ENCODE measurements at regions not wholly inside any gene's neighbourhood (a gene's known extent, or its start where the extent isn't known, plus 50 kb on each side); places are given as distances from the start of the nearest gene placed in this dataset.
"Not testable (repeated sequence)": the region's sequence is repeated elsewhere in the genome, so short reads cannot be mapped to it uniquely, and the experiment has no call there.

GRCh38 chr16:52386694-52387093, 160.2 kb downstream of the TOX3 start:
- DNase-seq = no peak
- intact Hi-C loops (cut with DNase I, micrococcal nuclease) = no loop called here
- ATAC-seq = no peak

GRCh38 chr16:52384378-52384777, 162.6 kb downstream of the TOX3 start:
- intact Hi-C loops (cut with DNase I, micrococcal nuclease) = no loop called here
- no peak for DNase-seq
- no peak for ATAC-seq

GRCh38 chr16:52383640-52384292, 163.2 kb downstream of the TOX3 start:
- intact Hi-C loops (cut with DNase I, micrococcal nuclease) = no loop called here
- ATAC-seq (no peak), DNase-seq (no peak)

DNA sequence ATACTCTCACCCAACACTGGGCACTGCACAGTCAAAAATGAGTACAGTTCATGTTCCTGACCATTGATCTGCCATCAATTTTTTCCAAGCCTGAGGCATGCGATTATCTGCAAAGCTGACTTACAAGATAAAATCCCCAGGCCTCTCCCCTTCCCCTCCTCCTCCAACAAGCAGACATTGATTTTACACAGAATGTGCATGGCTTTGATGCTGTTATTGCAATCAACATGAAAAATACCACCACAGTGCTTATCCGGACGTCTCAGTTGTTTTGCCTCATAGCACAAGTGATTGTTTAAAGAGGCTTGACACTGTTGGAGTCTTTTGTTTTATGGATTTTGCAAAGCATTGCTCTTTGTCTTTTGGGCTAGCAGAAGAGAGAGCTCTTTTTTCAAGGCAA, 163.8 kb downstream of the TOX3 start:
- DNase-seq (no peak), ATAC-seq (no peak)
- intact Hi-C loops (cut with DNase I, micrococcal nuclease) = no loop called here

DNA sequence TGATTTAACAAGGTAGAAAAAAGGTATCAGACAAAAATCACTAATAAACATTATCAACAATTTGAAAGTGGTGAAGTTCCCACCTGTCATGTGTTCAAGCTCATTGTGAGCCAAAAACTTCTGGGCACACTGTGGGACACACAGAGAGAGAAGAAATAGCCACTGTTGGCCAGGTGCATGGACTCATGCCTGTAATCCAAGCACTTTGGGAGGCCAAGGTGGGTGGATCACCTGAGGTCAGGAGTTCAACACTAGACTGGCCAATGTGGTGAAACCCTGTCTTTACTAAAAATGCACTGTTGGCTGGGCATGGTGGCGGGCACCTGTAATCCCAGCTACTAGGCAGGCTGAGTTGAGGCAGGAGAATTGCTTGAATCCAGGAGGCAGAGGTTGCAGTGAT, 167.4 kb downstream of the TOX3 start:
- intact Hi-C loops (cut with DNase I, micrococcal nuclease) = no loop called here
- DNase-seq (no peak), ATAC-seq (no peak)

DNA sequence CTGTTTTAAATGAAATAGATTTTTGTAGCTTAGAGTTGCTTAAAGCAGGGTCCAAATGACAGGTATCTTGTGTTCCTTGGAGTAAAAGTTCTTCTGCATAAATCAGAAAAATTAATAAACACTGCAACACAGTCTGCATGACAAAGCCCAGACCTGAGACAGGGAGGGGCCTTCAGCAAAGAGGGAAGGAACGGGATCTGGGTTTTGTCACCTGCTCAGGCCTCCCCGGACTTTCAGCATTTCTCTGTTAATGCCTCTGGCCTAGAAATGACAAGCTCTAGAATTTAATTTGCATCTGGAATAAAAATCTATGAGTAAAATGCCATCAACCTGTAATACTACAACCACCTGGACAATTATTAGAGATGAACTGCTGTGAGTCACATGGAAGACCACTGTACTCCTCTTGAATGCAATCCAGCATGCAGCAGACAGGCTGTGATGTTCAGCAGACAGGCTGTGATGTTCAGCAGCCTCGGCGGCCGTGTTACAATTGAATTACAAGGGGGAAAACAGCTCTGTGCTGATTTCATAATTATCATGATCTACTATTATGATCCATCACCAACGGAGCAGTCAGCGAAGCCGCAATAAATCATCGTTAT, 170.2 kb downstream of the TOX3 start:
- peak in 1 of 2 donors; percentile 31 for DNase-seq
- intact Hi-C loops (cut with DNase I, micrococcal nuclease) = no loop called here
- ATAC-seq = no peak

DNA sequence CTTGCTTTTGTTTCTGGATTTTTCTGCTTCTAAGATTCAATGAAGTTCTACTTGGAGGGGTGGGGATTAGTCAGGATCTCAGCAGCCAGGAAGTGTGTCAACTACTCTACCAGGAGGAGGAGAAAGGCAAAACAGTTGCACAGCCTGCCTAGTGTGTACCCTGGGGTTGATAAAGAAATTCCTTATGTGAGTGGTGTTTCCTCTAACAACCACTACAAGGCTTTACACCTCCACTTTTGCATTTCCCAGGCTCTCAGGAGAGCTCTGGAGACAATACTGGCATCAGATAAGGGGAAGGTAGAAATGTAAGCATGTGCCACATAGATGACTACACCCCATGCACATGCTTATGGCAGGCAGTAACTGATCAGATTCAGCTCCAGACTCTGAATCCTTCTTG, 174.6 kb downstream of the TOX3 start:
- no peak for ATAC-seq
- DNase-seq = no peak
- intact Hi-C loops (cut with DNase I, micrococcal nuclease) = no loop called here

DNA sequence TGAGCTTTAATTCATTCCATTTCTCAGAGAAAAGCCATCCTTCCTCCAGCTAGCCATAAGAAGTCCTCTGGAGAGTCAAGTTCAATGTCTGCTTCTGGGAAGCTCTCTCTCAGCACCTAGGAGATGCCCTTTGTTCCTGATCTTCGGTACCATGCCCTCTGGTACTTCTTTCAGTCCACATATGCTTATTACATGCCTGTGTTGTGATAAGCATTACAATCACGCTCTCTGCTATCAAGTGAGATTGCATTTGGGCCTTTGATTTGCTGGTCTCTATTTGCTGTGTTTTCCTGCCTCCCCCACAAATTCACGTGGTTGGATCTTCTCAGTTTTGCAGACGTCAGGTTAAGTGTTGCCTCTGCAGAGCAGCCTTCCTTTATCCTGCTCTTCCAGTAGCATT, 178.1 kb downstream of the TOX3 start:
- intact Hi-C loops (cut with DNase I, micrococcal nuclease) = no loop called here
- ATAC-seq (peak; percentile 37), DNase-seq (no peak)

DNA sequence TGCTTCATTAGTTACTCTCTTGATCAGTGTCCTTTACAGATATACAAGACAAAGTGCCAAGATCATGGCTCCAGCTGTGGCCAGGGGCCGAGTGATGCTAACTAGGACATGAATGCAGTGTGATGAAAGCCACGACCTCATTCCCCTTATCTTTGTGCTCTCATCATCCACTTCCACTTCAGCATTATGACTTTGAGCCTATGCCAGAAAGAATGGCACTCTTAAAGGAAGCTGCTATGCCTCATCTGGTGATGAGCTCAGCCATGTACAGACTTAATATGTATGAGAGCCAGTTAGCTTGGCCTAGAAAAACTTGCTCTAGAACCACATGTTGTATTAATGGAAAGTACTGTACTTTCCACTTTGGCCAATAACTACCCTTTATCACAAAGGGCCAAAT, 179.1 kb downstream of the TOX3 start:
- no peak for ATAC-seq
- intact Hi-C loops (cut with DNase I, micrococcal nuclease) = no loop called here
- no peak for DNase-seq

- no peak for DNase-seq
- ATAC-seq = no peak
- intact Hi-C loops (cut with DNase I, micrococcal nuclease) = no loop called here
Measured at GRCh38 chr16:52366983-52367382, 180.0 kb downstream of the TOX3 start.

GRCh38 chr16:52364500-52364899, 182.4 kb downstream of the TOX3 start:
- DNase-seq (no peak), ATAC-seq (no peak)
- intact Hi-C loops (cut with DNase I, micrococcal nuclease) = no loop called here

GRCh38 chr16:52363082-52363481, 183.9 kb downstream of the TOX3 start:
- no peak for DNase-seq
- intact Hi-C loops (cut with DNase I, micrococcal nuclease) = no loop called here
- ATAC-seq = no peak

GRCh38 chr16:52357711-52358110, 189.2 kb downstream of the TOX3 start:
- ATAC-seq = no peak
- DNase-seq = no peak
- intact Hi-C loops (cut with DNase I, micrococcal nuclease) = no loop called here

DNA sequence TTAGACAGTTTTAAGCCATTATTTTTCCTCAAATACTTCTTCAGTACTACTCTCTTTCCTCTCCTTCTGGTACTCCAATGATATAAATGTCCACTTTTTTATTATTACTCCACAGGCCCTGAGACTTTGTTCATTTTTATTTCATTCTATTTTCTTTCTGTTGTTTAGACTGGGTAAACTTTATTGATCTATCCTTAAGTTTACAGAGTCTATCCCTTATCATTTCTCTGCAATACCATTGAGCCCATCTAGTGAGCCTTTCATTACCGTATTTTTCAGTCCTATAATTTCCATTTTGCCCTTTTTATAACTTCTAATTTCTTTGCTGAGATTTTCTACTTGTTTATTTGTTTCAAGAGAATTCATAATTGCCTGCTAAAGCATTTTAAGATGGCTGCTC, 193.7 kb downstream of the TOX3 start:
- intact Hi-C loops (cut with DNase I, micrococcal nuclease) = no loop called here
- DNase-seq (no peak), ATAC-seq (no peak)

DNA sequence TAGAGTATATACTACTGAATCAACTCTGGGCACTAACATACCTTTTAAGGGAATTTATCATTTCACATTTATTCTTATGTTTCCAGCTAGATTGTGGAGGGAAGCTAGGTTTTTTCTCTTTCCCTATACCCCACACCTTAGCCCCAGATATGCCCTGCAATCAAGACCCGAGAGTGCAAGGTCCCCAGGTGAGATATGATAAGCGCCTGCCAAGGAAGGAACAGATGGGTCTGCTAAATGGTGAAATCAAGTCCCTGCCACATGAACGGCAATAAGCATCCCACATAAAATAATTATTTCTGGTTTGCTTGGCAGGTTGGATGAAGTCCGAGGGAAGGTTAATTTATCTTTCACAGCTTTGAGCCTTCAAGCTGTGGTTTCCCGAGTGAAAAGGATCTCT, 195.5 kb downstream of the TOX3 start:
- intact Hi-C loops (cut with DNase I, micrococcal nuclease) = no loop called here
- no peak for ATAC-seq
- DNase-seq = no peak

GRCh38 chr16:52350031-52350642, 196.8 kb downstream of the TOX3 start:
- ATAC-seq (no peak), DNase-seq (no peak)
- intact Hi-C loops (cut with DNase I, micrococcal nuclease) = no loop called here

- DNase-seq (no peak), ATAC-seq (no peak)
- intact Hi-C loops (cut with DNase I, micrococcal nuclease) = no loop called here
Measured at GRCh38 chr16:52346709-52347108, 200.2 kb downstream of the TOX3 start.

- ATAC-seq; intact Hi-C loops (cut with DNase I, micrococcal nuclease); DNase-seq: not testable (repeated sequence)
Measured at GRCh38 chr16:52333673-52334072, 213.3 kb downstream of the TOX3 start.

DNA sequence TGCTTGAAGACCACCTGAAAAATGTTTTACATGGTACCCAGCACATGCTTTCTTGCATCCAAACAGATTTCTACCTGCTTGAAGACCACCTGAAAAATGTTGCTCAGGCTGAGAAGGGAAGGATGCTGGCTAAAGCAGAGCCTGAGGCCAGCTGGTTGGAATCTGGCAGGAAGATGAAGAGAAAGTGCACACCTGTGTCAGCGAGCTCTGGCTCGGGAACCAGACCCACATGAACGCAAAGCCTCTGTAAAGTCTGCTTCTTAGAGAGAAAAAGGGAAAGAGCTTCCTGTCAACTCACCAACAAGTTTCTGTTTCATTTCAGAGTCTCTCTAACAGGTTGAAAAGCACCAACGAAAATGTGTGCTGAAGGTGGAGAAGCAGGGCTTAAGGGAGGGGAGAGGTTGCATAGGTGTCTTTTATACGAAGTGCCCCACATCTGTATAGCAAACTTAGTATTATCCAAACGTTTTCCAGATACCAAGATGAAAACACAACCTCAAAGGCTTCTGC, 226.0 kb downstream of the TOX3 start:
- intact Hi-C loops (cut with DNase I, micrococcal nuclease) = no loop called here
- ATAC-seq (no peak), DNase-seq (no peak)

GRCh38 chr16:52318302-52319009, 228.5 kb downstream of the TOX3 start:
- DNase-seq (no peak), ATAC-seq (no peak)
- intact Hi-C loops (cut with DNase I, micrococcal nuclease) = no loop called here

Measured in left colon (tissue), 2 donors.